Mesothelial cell of epicardium (in vitro differentiated cells): ENCODE measurements at regions not wholly inside any gene's neighbourhood (a gene's known extent, or its start where the extent isn't known, plus 50 kb on each side); places are given as distances from the start of the nearest gene placed in this dataset.
A peak's percentile ranks its signal among the peaks of the same experiment; 100 is the strongest.

Experiments used
- DNase-seq, 2 experiments: peaks; one replicate each; pipeline ENCODE4 v3.0.0; 2021; ENCODE audit warnings: low spot score in 2 of 2; ENCODE audit not compliant: unreplicated experiment in 2 of 2
- H3K27ac Mint-ChIP-seq: 2 replicates; pipeline ENCODE4 v1.8.0; 2021; ENCODE audit warnings: mixed read lengths
- H3K27me3 Mint-ChIP-seq: 2 replicates; pipeline ENCODE4 v1.8.0; 2021; ENCODE audit warnings: low read depth, mixed read lengths
- H3K36me3 Mint-ChIP-seq: 2 replicates; pipeline ENCODE4 v1.8.0; 2021; ENCODE audit warnings: mixed read lengths
- H3K4me1 Mint-ChIP-seq: 2 replicates; pipeline ENCODE4 v1.8.0; 2021; ENCODE audit warnings: mixed read lengths
- H3K4me3 Mint-ChIP-seq: 2 replicates; pipeline ENCODE4 v1.8.0; 2021; ENCODE audit warnings: mild to moderate bottlenecking, moderate library complexity, mixed read lengths
- H3K9me3 Mint-ChIP-seq: 2 replicates; pipeline ENCODE4 v1.8.0; 2021; ENCODE audit warnings: mixed read lengths
- CTCF ChIP-seq: fragments of 200-600 bp; sonication (generic); IDR thresholded peaks from one replicate; pipeline ENCODE4 v1.5.0; 2021; ENCODE audit warnings: antibody characterized with exemption; ENCODE audit not compliant: unreplicated experiment

GRCh38 chr3:74054566-74054965 is 429.8 kb upstream of the PDZRN3 start:
- no peak for DNase-seq
- no peaks in the 10 kb centered on the region for H3K36me3 Mint-ChIP-seq
- H3K9me3 Mint-ChIP-seq: no peaks in the 10 kb centered on the region
- peak overlapping the region; percentile 12 for H3K27ac Mint-ChIP-seq
- H3K4me3 Mint-ChIP-seq: no peak overlapping the region
- TF ChIP-seq CTCF: no peak
- H3K27me3 Mint-ChIP-seq: no peaks in the 10 kb centered on the region
- H3K4me1 Mint-ChIP-seq: peaks cover 15% of the 10 kb centered on the region

DNA sequence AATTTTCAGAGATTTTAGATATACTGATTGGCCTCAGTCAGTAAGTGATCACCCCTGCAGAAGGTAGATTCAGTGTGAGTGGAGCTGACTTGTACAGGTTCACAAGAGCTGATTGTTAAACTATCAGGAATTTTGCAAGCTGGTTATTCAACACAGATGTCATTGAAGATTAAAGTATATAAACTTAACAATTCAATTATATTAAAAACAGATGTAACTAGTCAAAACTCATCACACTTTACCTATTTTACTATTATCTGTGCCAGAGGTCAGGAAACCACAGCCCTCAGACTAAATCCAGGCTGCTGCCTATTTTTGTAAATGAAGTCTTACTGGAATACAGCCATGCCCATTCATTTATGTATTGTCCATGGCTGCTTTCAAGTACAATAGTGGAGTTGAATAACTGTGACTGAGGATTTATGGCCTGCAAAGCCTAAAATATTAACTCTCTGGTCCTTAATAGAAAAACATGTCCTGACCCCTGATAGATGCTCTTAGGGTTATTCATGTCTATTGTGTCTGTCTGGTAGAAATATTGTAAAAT is 429.3 kb upstream of the PDZRN3 start:
- Mint-ChIP-seq H3K4me1 (peaks cover 13% of the 10 kb centered on the region), H3K27ac (no peak overlapping the region), H3K36me3 (no peaks in the 10 kb centered on the region), H3K9me3 (no peaks in the 10 kb centered on the region), H3K4me3 (no peak overlapping the region), H3K27me3 (no peaks in the 10 kb centered on the region)
- no peak for TF ChIP-seq CTCF
- no peak for DNase-seq

GRCh38 chr3:74049444-74049843 is 424.7 kb upstream of the PDZRN3 start:
- Mint-ChIP-seq H3K27ac (no peak overlapping the region), H3K36me3 (no peaks in the 10 kb centered on the region), H3K4me1 (peaks cover 20% of the 10 kb centered on the region), H3K9me3 (no peaks in the 10 kb centered on the region), H3K4me3 (no peak overlapping the region), H3K27me3 (no peaks in the 10 kb centered on the region)
- DNase-seq: no peak
- TF ChIP-seq CTCF: no peak

DNA sequence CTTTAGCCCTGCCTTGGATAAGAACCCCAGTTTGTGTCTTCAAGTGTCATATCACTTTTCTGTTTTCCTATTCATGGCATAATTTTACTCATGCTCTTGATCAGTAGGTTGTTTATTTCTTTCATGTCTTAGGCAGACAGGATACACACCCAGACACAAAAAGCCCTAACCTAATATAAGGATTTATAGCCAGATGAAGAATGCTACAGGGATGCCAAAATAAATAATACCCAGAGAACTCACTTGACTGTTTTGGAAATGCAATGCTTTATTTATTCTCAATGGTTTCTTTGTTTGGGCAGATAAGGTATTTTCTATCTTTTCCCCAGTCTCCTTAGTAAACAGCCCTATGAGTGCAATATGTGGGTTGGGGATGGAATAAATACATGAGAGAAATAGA is 424.0 kb upstream of the PDZRN3 start:
- no peak for TF ChIP-seq CTCF
- H3K4me1 Mint-ChIP-seq: peaks cover 18% of the 10 kb centered on the region
- no peak for DNase-seq
- H3K27ac Mint-ChIP-seq: no peak overlapping the region
- H3K9me3 Mint-ChIP-seq: no peaks in the 10 kb centered on the region
- no peak overlapping the region for H3K4me3 Mint-ChIP-seq
- no peaks in the 10 kb centered on the region for H3K27me3 Mint-ChIP-seq
- no peaks in the 10 kb centered on the region for H3K36me3 Mint-ChIP-seq

DNA sequence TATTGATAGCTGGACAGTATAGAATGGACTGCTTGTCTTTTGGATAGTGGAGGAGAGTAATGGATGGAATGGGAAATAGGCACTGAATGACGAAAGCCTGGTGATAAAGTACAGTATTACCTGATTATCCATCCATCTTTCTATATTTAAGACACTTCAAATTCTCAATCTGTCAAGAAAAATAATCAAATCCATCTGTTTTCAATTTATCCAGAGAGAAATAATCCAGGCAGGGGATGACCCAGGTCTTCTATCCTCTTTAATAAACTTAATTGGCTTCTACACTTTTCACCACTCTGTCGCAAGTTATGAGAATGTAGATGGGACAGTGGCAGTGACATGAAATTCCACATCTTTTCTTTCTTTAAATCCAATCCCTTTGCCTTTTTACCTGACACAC is 420.3 kb upstream of the PDZRN3 start:
- no peaks in the 10 kb centered on the region for H3K9me3 Mint-ChIP-seq

More for the DNA sequence above, 420.3 kb upstream of the PDZRN3 start:
- TF ChIP-seq CTCF: no peak
- no peak for DNase-seq
- peaks cover 18% of the 10 kb centered on the region for H3K4me1 Mint-ChIP-seq
- H3K36me3 Mint-ChIP-seq: no peaks in the 10 kb centered on the region
- H3K4me3 Mint-ChIP-seq: no peak overlapping the region
- no peaks in the 10 kb centered on the region for H3K27me3 Mint-ChIP-seq
- H3K27ac Mint-ChIP-seq: no peak overlapping the region
